Esophagus muscularis mucosa (tissue), 3 donors: ENCODE measurements at regions not wholly inside any gene's neighbourhood (a gene's known extent, or its start where the extent isn't known, plus 50 kb on each side); places are given as distances from the start of the nearest gene placed in this dataset.

Experiments
- CTCF ChIP-seq, 3 experiments: fragments of 200-600 bp in 2 of 3; fragments of 450-650 bp in 1 of 3; sonication (generic) in 2 of 3; IDR thresholded peaks; one replicate each; pipeline ENCODE4 v1.5.1; 2017 to 2019; ENCODE audit warnings: antibody characterized with exemption in 3 of 3, mild to moderate bottlenecking in 2 of 3, moderate library complexity in 1 of 3
- EP300 ChIP-seq: sonication (generic); formaldehyde crosslinking; IDR thresholded peaks from one replicate; pipeline ENCODE4 v1.6.1; 2017; ENCODE audit warnings: antibody characterized with exemption

GRCh38 chr21:35976929-35977328 is 83.4 kb downstream of the SETD4 start:
- TF ChIP-seq CTCF (IDR thresholded peaks at IDR 0.05) (no peak), EP300 (no peak)
